Activated T-cell treated with anti-CD3 and anti-CD28 coated beads, Interleukin-2, amount 50 U/mL, for 72 hours (primary cell): ENCODE measurements at regions not wholly inside any gene's neighbourhood (a gene's known extent, or its start where the extent isn't known, plus 50 kb on each side); places are given as distances from the start of the nearest gene placed in this dataset.

Experiments
- ATAC-seq, 2 donors: fragments of 150-1000 bp; cut with Tn5 transposase; replicated peaks in 1 of 2; 2 replicates each; pipeline ENCODE4 v1.10.0; 2021; ENCODE audit warnings: moderate library complexity in 2 of 2, mild to moderate bottlenecking in 1 of 2
- DNase-seq, 2 donors: peaks; one replicate each; pipeline ENCODE4 v3.0.0; 2021 to 2022; ENCODE audit warnings: mixed read lengths in 1 of 2
- H3K27ac Mint-ChIP-seq: one replicate; pipeline ENCODE4 v1.8.0; 2022; ENCODE audit warnings: mild to moderate bottlenecking, moderate library complexity, mixed read lengths
- H3K27me3 Mint-ChIP-seq: one replicate; pipeline ENCODE4 v1.8.0; 2022; ENCODE audit warnings: low read depth, mixed read lengths
- H3K36me3 Mint-ChIP-seq, 2 donors: one replicate each; pipeline ENCODE4 v1.8.0; 2022; ENCODE audit warnings: mixed read lengths in 2 of 2, mild to moderate bottlenecking in 1 of 2; ENCODE audit not compliant: insufficient read depth in 2 of 2
- H3K4me1 Mint-ChIP-seq: one replicate; pipeline ENCODE4 v1.8.0; 2022; ENCODE audit warnings: low read depth, mixed read lengths
- H3K4me3 Mint-ChIP-seq, 2 donors: one replicate each; pipeline ENCODE4 v1.8.0; 2022; ENCODE audit warnings: mild to moderate bottlenecking in 2 of 2, mixed read lengths in 2 of 2, moderate library complexity in 2 of 2
- H3K9me3 Mint-ChIP-seq, 2 donors: one replicate each; pipeline ENCODE4 v1.8.0; 2022; ENCODE audit warnings: mixed read lengths in 2 of 2

GRCh38 chr1:244960904-244961303, 96.6 kb upstream of the HNRNPU start:
- H3K27me3 Mint-ChIP-seq: no peaks in the 10 kb centered on the region
- H3K36me3 Mint-ChIP-seq: no peaks in the 10 kb centered on the region
- DNase-seq (no peak), ATAC-seq (no peak)
- H3K9me3 Mint-ChIP-seq: no peaks in the 10 kb centered on the region
- no peak overlapping the region for H3K4me3 Mint-ChIP-seq
- H3K27ac Mint-ChIP-seq: no peak overlapping the region
- peaks cover 19% of the 10 kb centered on the region for H3K4me1 Mint-ChIP-seq

- H3K9me3 Mint-ChIP-seq: no peaks in the 10 kb centered on the region
- H3K4me1 Mint-ChIP-seq: peaks cover 4% of the 10 kb centered on the region
- ATAC-seq: no peak
- H3K4me3 Mint-ChIP-seq: no peak overlapping the region
- no peak for DNase-seq
- no peak overlapping the region for H3K27ac Mint-ChIP-seq
- H3K36me3 Mint-ChIP-seq: no peaks in the 10 kb centered on the region
- no peaks in the 10 kb centered on the region for H3K27me3 Mint-ChIP-seq
Observed at GRCh38 chr1:244958593-244958992, 94.2 kb upstream of the HNRNPU start.

- H3K36me3 Mint-ChIP-seq: no peaks in the 10 kb centered on the region
- ATAC-seq (no peak), DNase-seq (no peak)
- H3K9me3 Mint-ChIP-seq: no peaks in the 10 kb centered on the region
- no peaks in the 10 kb centered on the region for H3K4me1 Mint-ChIP-seq
- H3K27me3 Mint-ChIP-seq: no peaks in the 10 kb centered on the region
- no peak overlapping the region for H3K4me3 Mint-ChIP-seq
- H3K27ac Mint-ChIP-seq: no peak overlapping the region
Observed at GRCh38 chr1:244957525-244957924, 93.2 kb upstream of the HNRNPU start.

GRCh38 chr1:244957122-244957521, 92.8 kb upstream of the HNRNPU start:
- ATAC-seq (no peak), DNase-seq (no peak)
- H3K27ac Mint-ChIP-seq: no peak overlapping the region

GRCh38 chr1:244955661-244956060, 91.3 kb upstream of the HNRNPU start:
- DNase-seq (no peak), ATAC-seq (no peak)
- no peaks in the 10 kb centered on the region for H3K27me3 Mint-ChIP-seq
- no peaks in the 10 kb centered on the region for H3K4me1 Mint-ChIP-seq
- H3K27ac Mint-ChIP-seq: no peak overlapping the region
- no peaks in the 10 kb centered on the region for H3K36me3 Mint-ChIP-seq
- no peak overlapping the region for H3K4me3 Mint-ChIP-seq
- no peaks in the 10 kb centered on the region for H3K9me3 Mint-ChIP-seq

More at GRCh38 chr1:244957122-244957521, 92.8 kb upstream of the HNRNPU start:
- Mint-ChIP-seq H3K4me1 (no peaks in the 10 kb centered on the region), H3K4me3 (no peak overlapping the region), H3K36me3 (no peaks in the 10 kb centered on the region), H3K27me3 (no peaks in the 10 kb centered on the region), H3K9me3 (no peaks in the 10 kb centered on the region)

GRCh38 chr1:244954359-244954758, 90.0 kb upstream of the HNRNPU start:
- Mint-ChIP-seq H3K9me3 (no peaks in the 10 kb centered on the region), H3K4me3 (no peak overlapping the region), H3K4me1 (no peaks in the 10 kb centered on the region), H3K27me3 (no peaks in the 10 kb centered on the region), H3K36me3 (no peaks in the 10 kb centered on the region), H3K27ac (no peak overlapping the region)
- DNase-seq: no peak
- ATAC-seq: no peak

- Mint-ChIP-seq H3K4me1 (no peaks in the 10 kb centered on the region), H3K36me3 (no peaks in the 10 kb centered on the region), H3K4me3 (no peak overlapping the region), H3K9me3 (no peaks in the 10 kb centered on the region), H3K27me3 (no peaks in the 10 kb centered on the region), H3K27ac (no peak overlapping the region)
- ATAC-seq (no peak), DNase-seq (no peak)
Observed at GRCh38 chr1:244953901-244954300, 89.6 kb upstream of the HNRNPU start.

- Mint-ChIP-seq H3K4me3 (no peak overlapping the region), H3K36me3 (no peaks in the 10 kb centered on the region), H3K27me3 (no peaks in the 10 kb centered on the region), H3K4me1 (no peaks in the 10 kb centered on the region), H3K9me3 (no peaks in the 10 kb centered on the region), H3K27ac (no peak overlapping the region)
- DNase-seq: no peak
- ATAC-seq: no peak
Observed at GRCh38 chr1:244952940-244953339, 88.6 kb upstream of the HNRNPU start.

GRCh38 chr1:244952280-244952933, 88.1 kb upstream of the HNRNPU start:
- no peaks in the 10 kb centered on the region for H3K9me3 Mint-ChIP-seq
- H3K4me3 Mint-ChIP-seq: no peak overlapping the region
- DNase-seq (no peak), ATAC-seq (no peak)
- H3K4me1 Mint-ChIP-seq: no peaks in the 10 kb centered on the region
- no peaks in the 10 kb centered on the region for H3K27me3 Mint-ChIP-seq
- no peaks in the 10 kb centered on the region for H3K36me3 Mint-ChIP-seq
- no peak overlapping the region for H3K27ac Mint-ChIP-seq

- H3K27ac Mint-ChIP-seq: no peak overlapping the region
- no peaks in the 10 kb centered on the region for H3K36me3 Mint-ChIP-seq
- no peaks in the 10 kb centered on the region for H3K27me3 Mint-ChIP-seq
- DNase-seq (no peak), ATAC-seq (no peak)
- no peak overlapping the region for H3K4me3 Mint-ChIP-seq
- peaks cover 0 to 3% of the 10 kb centered on the region in 2 donors for H3K9me3 Mint-ChIP-seq
- no peaks in the 10 kb centered on the region for H3K4me1 Mint-ChIP-seq
Observed at GRCh38 chr1:244948416-244948815, 84.1 kb upstream of the HNRNPU start.

- H3K27ac Mint-ChIP-seq: no peak overlapping the region
- H3K4me1 Mint-ChIP-seq: no peaks in the 10 kb centered on the region
- H3K4me3 Mint-ChIP-seq: no peak overlapping the region
- no peaks in the 10 kb centered on the region for H3K27me3 Mint-ChIP-seq
- no peak for ATAC-seq
- no peaks in the 10 kb centered on the region for H3K36me3 Mint-ChIP-seq
- H3K9me3 Mint-ChIP-seq: peaks cover 0 to 3% of the 10 kb centered on the region in 2 donors
- DNase-seq: no peak
Observed at GRCh38 chr1:244945109-244945671, 80.8 kb upstream of the HNRNPU start.

GRCh38 chr1:244941121-244941520, 76.8 kb upstream of the HNRNPU start:
- ATAC-seq: no peak
- no peaks in the 10 kb centered on the region for H3K4me1 Mint-ChIP-seq
- no peaks in the 10 kb centered on the region for H3K36me3 Mint-ChIP-seq
- H3K27ac Mint-ChIP-seq: no peak overlapping the region
- H3K27me3 Mint-ChIP-seq: no peaks in the 10 kb centered on the region
- DNase-seq: no peak
- H3K9me3 Mint-ChIP-seq: peaks cover 0 to 3% of the 10 kb centered on the region in 2 donors
- no peak overlapping the region for H3K4me3 Mint-ChIP-seq

GRCh38 chr1:244937099-244937498, 72.8 kb upstream of the HNRNPU start:
- ATAC-seq (no peak), DNase-seq (no peak)
- Mint-ChIP-seq H3K36me3 (no peaks in the 10 kb centered on the region), H3K27me3 (no peaks in the 10 kb centered on the region), H3K27ac (no peak overlapping the region), H3K4me1 (no peaks in the 10 kb centered on the region), H3K9me3 (no peaks in the 10 kb centered on the region), H3K4me3 (no peak overlapping the region)
